HG03354 (cell line): ENCODE measurements at regions not wholly inside any gene's neighbourhood (a gene's known extent, or its start where the extent isn't known, plus 50 kb on each side); places are given as distances from the start of the nearest gene placed in this dataset.
A peak's percentile ranks its signal among the peaks of the same experiment; 100 is the strongest.
"Not testable (repeated sequence)": the region's sequence is repeated elsewhere in the genome, so short reads cannot be mapped to it uniquely, and the experiment has no call there.

Source experiments
- ATAC-seq: cut with Tn5 transposase; IDR thresholded peaks from one replicate; pipeline ENCODE4 v1.9.1; 2021; ENCODE audit warnings: mild to moderate bottlenecking; ENCODE audit not compliant: unreplicated experiment, poor library complexity, severe bottlenecking

DNA sequence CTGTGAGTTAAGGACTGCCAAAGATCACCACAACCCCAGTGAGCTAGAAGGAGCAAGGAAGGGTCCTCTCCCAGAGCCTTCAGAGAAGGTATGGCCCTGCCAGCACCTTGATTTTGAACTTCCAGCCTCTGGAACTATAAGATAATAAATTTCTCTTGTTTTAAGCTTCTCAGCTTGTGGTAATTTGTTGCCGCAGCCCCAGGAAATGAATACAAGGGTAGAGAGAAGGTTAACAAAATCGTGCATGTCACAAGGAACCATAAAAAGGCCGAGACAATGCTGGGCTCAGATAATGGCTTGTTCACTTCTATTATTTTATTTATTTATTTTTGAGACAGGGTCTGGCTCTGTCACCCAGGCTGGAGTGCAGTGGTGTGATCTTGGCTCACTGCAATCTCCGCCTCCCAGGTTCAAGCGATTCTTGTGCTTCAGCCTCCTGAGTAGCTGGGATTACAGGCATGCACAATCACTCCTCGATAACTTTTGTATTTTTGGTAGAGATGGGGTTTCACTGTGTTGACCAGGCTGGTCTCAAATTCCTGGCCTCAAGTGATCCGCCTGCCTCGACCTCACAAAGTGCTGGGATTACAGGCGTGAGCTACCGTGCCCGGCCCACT, 71.5 kb downstream of the WSB1 start:
- ATAC-seq = not testable (repeated sequence)

DNA sequence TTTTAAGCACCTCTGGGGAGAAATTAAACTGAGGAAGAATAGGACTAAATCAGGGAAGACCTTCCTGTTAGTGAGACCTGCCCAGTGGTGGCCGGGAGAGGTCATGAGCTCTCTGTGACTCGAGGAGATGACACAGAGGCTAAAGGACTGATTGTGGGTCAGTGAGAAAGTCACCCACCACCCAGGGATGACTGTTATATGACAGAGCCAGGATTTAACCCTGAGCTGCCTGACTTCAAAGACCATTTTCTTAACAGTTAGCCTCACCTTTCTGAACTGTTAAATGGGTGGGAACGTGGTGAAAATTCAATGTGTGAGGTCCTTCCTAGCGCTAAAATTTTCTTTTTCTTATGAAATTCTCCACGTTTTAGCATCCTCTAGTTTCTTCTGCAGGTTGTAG, 72.5 kb downstream of the WSB1 start:
- ATAC-seq = no peak

DNA sequence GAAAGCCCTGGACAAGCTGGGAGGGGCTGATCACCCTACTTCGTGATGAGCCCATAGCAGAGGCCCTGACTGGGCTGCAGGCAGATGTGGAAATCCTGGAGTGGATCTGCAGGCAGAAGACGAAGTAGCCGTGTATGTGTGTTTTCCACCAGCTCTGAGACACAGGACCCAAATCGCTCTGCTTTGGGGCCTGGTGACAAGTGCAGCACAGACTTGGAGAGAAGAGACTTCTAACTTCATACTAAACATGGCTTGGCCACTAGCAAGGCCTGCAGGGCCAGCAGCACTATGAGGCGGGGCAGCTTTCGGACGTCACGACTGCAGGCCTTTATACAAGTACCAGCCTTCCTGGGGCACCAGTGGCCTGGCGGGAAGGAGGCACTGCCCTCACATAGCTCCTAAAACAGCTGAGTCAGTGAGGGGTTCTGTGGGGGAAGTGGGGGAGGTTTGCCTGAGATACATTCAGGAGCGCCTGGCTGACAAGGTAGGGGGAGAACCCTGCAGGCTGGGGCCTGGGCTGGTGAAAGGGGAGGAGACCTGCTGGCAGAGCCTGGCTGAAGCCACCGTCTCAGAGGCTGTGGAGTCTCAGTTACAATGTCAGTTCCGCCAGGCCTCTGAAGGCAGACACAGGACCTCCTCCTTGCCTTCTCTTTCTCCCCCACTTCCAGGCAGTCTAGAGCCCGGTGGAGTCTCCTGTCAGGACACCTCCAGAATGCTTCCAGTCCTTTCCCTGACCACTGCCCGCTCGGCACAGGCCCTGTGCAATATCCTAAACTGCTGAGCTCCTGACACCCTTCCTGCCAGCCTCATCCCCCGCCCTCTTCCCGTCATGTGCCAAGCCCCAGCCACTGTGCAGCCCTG, 73.4 kb downstream of the WSB1 start:
- no peak for ATAC-seq

DNA sequence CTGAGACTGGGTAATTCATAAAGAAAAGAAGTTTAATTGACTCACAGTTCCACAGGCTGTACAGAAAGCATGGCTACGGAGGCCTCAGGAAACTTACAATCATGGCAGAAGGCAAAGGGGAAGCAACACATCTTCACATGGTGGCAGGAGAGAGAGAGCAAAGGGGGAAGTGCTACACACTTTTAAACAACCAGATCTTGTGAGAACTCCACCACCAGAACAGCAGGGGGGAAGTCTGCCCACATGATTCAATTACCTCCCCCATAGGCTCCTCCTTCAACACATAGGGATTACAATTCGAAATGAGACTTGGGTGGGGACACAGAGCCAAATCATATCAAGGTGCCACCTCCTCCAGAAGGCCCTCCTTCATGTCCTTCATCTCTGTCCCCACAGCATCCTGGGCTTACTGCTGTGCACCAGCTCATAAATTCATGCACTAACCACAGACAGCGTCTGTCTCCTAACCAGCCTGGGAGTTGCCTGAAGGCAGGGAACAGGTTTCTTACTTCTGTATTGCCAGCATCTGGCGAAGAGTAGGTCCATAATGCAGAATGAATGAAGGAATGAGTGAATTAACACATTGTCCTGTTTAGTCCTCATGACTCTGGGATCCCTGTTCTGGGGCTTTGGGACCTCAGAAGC, 74.4 kb downstream of the WSB1 start:
- ATAC-seq = no peak

DNA sequence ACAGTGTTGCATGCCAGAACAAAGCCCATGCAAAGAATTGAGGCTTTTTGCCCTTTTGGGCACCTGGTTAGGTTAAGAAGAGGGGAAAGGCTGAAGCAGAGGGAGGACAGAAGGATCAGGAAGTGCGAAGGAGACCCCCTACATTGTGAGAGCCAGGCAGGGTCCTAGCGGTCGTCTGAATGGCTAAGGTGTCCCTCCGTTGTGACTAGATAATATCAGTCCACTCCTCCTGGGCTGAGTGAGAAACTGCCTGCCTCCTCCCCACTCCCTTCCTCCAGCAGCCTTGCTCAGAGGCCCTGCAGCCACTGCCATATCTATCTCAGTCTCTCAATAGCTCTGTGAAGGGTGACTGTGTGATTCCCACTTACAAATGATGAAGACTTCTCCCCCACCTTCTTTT, 75.1 kb downstream of the WSB1 start:
- no peak for ATAC-seq

DNA sequence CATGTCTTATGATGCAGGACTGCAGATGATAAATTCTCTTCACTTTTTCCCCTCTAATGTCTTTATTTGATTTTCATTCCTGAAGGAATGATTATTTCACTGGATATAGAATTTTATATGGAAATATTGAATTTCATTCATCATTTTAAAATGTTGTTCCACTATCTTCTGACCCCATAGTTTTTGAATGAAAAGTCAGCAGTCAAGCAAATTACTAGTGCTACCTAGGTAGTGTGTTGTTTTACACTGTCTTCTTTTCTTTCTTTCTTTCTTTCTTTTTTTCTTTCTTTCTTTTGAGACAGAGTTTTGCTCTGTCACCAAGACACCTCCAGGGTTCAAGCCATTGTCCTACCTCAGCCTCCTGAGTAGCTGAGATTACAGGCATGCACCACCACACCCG, 76.9 kb downstream of the WSB1 start:
- no peak for ATAC-seq

DNA sequence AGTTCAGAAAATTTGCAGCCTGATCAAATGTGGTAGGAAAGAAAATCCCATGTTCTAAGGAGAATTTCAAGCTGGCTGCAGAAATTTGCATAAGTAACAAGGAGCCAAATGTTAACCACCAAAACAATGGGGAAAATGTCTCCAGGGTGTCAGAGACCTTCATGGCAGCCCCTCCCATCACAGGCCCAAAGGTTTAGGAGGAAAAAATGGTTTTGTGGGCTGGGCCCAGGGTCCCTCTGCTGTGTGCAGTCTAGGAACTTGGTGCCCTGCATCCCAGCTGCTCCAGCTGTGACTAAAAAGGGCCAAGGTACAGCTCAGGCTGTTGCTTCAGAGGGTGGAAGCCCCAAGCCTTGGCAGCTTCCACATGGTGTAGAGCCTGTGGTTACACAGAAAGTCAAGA, 79.8 kb downstream of the WSB1 start:
- ATAC-seq = not testable (repeated sequence)

DNA sequence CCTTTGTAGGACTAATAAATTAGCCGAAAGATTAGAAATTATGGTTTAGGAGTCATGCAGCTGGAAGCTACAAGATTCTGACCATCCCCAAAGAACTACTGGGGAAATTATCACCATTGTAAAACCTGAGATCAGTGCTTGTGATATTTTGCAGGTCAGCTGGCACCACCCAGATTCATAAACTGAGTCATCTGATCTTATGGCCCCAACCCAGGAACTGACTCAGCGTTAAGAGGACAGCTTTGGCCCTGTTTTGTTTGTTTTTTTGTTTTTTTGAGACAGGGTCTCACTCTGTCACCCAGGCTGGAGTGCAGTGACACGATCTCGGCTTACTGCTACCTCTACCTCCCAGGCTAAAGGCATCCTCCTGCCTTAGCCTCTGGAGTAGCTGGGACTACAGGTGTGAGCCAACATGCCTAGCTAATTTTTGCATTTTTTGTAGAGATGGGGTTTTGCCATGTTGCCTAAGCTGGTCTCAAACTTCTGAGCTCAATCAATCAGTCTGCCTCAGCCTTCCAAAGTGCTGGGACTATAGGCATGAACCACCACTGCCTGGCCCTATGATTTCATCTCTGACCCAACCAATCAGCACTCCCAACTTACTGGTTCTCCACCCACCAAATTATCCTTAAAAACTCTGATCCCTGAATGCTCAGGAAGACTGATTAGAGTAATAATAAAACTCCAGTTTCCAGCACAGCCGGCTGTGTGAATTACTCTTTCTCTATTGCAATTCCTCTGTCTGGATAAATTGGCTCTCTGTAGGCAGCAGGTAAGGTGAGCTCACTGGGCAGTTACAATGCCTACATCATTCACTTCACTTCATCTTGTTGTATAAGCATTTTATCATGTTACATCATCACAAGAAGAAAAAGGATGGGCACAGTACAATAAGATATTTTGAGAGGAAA, 79.4 kb upstream of the KSR1 start:
- ATAC-seq = no peak

DNA sequence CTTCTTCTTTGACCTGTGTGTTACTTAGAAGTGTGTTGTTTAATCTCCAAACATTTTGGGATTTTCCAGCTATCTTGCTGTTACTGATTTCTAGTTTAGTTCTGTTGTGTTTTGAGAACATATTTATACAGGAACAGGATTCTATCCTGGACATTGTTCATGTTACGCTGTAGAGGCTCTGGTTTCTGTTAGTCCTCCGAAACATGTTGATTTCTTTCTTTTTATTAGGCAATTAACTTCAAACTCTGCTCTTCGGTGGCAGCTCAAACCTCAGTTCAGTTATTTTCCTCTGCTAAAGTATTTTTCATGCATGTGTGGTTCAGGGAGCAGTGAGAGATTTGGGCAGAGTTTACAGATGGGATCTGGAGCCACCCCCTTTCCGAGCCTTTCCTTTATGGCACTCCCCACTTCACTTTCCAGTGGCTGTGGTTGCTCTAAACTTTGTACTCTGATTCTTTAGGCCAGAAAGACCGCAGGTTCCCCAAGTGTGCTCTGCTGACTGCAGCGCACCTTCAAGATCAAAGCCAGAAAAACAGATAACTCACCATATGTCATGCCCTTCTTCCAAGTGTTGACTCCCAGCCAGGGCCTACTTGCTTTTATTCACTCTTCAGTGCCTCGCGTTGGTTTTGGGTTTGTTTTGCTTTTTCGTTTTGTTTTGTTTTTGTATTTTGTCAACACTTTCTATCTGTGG, 77.6 kb upstream of the KSR1 start:
- ATAC-seq = no peak

DNA sequence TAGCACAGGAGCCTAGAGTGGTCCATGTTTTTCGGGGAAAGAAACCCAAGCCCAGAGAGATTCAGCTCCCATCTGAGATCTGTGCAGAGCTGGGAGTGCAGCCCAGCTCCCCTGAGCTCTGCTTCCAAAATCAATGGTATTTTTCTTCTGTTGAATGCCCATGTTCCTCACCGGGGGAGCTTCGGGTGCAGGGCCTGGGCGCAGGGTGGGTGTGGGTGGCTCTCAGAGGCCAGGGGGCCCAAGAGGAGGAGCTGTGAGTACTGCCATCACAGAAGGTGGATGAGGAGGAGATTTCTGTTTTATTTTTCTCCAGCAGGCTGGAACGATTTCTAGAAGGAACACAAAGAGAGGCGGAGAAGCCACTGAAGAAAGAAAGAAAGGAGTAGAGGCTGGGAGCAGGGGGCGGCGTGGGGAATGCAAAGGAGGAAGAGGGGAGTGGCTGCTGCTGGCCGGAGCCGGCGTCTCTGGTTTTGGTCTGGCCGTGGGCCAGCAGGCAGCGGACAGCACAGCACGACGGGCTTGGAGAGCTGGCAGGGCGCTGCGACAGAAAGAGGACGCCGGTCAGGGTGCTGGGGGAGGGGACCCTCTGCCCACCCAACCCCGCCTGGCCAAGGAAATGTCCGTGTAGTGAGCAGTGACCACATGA, 76.2 kb upstream of the KSR1 start:
- no peak for ATAC-seq

DNA sequence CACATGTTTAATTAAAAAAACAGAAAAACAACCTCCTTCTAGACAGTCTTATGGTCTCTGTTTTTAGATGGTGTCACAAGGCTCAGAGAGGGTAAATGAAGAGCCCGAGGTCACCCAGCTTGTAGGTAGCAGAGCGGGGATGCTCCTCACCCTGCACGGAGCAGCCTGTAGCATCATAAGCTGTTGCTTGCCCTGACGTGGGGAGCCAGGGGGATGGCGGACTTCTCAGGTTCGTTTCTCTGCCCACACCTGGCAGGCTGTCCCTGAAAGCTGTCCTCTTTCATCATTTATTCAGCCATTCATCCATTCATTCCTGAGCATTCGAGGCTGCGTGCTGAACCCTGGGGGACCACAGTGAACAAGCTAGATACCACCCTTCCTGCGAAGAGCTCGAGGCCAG, 75.7 kb upstream of the KSR1 start:
- ATAC-seq = no peak

DNA sequence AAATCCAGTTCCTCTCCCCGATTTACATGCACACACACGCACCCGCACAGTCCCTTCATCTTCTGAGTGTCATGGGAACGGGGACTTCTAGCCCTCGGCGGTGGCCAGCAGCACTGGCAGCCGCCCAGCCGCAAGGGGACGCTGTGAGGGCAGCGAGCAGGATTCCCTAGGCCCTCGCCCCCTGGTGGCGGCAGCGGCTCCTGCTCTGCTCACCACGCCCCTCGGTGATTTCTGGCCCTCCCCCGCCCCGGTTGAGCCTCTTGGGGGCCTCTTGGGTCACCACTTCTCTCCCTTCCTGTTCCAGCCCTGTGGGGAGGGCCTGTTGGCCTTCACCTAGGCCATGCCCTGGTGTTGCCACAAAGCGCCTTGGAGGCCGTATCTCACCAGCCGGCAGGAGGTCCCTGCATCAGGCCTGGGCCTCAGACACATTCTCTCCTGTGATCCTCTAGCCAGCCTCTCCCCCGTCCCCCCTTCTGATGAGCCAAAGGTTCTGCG, 75.2 kb upstream of the KSR1 start:
- peak; percentile 62 for ATAC-seq

DNA sequence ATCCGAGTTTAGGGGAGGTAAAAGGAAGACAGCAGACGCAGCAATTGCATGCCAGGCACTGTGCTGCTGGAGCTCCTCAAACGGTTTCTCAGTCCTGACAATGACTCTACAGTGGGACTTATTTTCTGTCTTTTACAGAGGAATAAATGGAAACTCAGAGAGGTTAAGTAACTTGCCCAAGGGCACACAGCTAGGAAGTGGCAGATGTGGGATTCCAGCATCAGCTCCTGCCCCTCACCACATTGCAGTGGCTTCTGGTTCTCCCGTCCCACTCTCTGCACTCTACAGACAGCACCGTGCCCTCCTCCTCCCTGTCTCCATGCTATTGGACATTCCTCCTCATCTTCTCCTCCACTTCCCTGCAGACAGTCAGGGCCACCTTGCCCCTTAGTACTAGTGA, 74.2 kb upstream of the KSR1 start:
- no peak for ATAC-seq

DNA sequence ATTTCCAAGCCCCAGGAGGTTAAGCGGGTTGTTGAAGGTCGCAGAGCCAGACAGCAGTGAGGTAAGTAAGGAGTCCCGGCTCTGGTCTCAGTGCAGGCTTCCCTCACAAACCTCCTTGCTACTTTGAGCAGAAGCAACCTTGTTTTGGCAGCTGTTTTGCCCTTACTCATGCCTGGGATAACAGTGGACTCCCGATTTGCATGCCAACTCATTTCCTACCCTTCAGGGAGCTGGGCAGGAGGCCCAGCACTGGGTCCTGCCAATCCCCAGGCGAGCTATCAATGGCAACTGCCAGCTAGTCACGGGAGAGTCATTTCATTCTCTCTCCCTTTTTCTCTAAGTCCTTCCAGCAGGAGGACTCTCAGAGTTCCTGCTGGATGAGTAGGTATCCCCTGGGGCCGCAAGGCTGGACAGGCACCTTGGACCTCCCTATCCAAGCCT, 72.0 kb upstream of the KSR1 start:
- ATAC-seq = no peak

DNA sequence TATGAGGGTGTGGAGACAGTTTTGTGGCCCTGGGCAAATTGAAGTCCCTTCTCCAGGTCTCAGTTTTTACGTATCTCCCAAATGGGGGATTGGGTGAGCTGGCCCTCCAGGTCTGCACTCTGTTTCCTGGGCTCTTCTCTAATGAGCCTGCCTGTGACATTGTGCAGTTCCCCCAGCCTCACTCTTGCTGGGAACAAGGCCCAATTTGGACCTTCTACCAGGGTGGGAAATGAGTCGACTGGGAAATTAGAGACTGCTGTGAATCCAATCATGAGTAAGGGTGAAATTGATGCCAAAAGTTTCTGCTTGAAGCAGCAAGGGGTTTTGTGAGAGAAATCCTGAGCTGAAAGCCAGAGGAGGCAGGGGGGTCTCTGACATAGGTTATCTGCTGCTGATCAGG, 71.5 kb upstream of the KSR1 start:
- ATAC-seq = no peak

DNA sequence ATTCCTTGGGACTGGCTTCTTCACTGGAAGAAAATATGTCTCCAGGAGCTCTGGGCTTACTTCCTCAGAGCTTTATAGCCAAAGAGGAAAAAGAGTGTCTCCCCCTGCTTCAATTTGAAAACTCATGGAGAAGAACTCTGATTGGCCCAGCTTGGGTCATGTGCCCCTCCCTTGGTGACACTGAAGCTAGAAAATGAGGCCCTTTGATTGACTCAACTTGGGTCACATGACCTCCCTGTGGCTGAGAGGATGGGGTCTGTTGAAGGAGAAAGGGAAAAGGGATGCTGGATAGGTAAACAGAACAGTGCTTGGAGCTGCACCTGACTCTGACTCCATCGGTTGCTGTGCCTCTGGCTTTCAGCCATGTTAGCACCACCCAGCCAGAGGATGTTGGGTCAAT, 70.6 kb upstream of the KSR1 start:
- ATAC-seq = no peak

DNA sequence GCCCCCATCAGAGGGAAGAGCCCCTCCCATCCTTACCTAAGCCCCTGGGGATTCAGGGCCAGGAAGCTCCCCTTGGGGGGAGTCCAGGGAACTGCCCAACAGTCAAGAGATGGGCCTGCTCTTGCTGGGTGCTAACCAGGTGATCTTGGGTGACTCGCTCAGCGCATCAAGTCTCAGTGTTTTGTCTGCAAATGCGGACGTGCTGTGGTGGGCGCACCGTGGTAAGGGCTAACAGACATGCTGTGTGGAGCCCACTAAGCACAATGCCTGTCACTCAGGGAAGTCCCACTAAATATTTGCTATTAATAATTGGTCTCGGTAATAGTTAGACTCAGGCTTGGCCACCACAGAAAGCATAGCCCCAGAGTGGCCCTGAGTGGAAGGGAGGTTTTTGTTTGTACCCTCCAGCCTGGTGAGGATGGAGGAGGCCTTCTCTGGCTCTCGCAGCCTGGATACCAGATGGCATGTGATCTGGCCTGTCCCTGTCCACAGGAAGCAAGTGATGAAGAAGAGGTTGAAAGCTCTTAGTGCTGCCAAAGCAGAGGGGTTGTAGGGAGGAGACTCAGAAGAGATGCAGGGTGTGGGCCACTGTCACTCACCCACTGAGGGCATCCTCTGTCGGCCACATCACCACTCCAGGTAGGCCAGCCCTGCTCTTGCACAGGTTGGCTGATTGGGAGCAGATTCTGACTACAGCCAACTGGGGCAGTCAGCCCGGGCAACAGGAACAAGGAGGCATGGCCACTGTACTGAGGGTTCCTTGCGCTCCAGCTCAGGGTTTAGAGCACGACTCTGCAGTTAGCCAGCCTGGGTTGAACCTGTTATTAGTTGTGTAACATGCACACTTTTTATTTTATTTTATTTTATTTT, 69.8 kb upstream of the KSR1 start:
- ATAC-seq = no peak
